ENCODE measurements at regions not wholly inside any gene's neighbourhood (a gene's known extent, or its start where the extent isn't known, plus 50 kb on each side); places are given as distances from the start of the nearest gene placed in this dataset.

DNA sequence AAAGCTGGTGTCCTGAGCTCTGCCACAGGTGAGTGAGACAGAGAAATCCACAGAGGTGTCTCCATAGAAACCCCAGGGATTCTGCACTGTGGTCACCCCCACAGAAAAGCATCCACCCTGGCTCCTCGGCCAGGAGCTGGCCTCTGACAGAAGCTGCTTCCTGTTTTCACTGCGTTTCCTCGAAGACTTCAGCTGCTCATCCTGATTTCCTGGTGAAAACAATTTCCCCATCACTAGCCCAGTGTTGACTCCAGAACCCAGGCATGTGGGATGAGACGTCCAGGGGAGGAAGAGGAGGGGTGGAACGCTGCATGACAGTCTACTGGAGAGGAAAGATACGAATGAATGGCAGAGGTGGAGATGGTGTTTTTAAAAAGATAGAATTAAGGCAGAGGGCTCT lies 60.3 kb upstream of the GPR45 start:
- H3K4me3 ChIP-seq (ENCODE audit: low read depth, low read length), result no peak overlapping the region
- TF ChIP-seq, protein P1, sequence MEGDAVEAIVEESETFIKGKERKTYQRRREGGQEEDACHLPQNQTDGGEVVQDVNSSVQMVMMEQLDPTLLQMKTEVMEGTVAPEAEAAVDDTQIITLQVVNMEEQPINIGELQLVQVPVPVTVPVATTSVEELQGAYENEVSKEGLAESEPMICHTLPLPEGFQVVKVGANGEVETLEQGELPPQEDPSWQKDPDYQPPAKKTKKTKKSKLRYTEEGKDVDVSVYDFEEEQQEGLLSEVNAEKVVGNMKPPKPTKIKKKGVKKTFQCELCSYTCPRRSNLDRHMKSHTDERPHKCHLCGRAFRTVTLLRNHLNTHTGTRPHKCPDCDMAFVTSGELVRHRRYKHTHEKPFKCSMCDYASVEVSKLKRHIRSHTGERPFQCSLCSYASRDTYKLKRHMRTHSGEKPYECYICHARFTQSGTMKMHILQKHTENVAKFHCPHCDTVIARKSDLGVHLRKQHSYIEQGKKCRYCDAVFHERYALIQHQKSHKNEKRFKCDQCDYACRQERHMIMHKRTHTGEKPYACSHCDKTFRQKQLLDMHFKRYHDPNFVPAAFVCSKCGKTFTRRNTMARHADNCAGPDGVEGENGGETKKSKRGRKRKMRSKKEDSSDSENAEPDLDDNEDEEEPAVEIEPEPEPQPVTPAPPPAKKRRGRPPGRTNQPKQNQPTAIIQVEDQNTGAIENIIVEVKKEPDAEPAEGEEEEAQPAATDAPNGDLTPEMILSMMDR (IDR thresholded peaks at IDR 0.05; ENCODE audit: insufficient read depth, low read length, missing control alignments), result no peak
- DNase-seq (ENCODE audit: low read depth, low spot score), result no peak
- CTCF ChIA-PET, result interaction anchor here (0.9 to 3.8 kb wide), 2 partner anchors 55 to 66 kb away, joined by 4 to 26 read pairs; no protein-coding TSS in a partner anchor
- POLR2A ChIA-PET, result no interaction called here

DNA sequence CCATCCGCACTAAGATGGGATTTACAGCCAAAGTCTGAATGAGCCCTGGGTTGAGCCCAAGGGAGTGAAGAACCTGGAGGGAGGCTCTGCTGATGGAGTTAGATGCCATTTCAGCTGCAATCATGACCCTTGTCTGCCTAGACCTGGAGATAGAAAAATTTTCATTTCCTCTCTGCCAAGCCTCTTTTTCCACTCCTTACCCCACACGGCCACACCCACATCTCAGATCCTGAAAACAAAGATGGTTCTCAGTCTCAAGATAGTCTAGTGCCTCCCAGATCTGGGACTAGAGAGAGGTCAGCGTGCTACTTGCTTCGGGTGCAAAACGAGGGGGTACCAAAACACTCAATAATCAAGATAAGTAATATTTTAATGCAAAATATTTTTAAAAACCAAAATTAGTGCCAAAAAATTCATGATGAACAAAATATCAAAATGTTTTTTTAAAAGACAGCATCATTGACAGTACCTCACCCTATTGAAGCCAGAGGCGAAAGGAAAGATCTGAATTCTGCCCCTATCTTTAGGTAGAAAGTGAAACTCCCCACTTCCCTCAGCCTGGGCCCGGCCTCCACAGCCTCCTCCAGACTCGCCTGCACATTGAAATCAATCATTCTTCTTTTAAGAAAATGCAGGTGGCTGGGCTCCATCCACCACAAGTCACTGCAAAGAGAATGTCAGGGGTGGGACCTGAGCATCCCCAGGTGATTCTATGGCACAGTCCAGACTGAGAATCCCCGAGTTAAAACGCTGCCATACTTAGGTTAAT lies 57.8 kb upstream of the GPR45 start:
- POLR2A ChIA-PET, result no interaction called here
- no peak for DNase-seq (ENCODE audit: low read depth, low spot score)
- no peak overlapping the region for H3K4me3 ChIP-seq (ENCODE audit: low read depth, low read length)
- CTCF ChIA-PET, result no interaction called here
- TF ChIP-seq, protein P1 (IDR thresholded peaks at IDR 0.05; ENCODE audit: insufficient read depth, low read length, missing control alignments), result no peak

DNA sequence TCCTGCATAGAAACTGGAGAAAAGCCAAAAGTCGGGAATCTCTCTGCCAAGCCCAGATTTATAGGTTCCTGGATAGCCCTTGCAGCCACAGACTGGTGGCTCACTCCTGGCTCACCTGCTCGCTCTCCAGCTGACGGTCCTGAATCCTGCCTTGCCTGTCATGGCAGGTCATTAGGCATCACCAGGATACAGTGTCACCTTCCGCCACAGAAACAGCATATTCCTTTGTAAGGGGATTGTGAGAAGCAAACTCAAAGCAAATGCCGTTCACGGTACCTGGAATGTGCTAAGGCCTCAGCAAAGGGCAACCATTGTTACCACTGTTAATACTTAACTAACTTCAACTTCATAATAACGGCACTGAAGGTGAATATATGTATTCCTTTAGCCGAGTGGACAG lies 57.1 kb upstream of the GPR45 start:
- ChIA-PET CTCF (no interaction called here), POLR2A (no interaction called here)
- H3K4me3 ChIP-seq (ENCODE audit: low read depth, low read length), result no peak overlapping the region
- TF ChIP-seq, protein P1 (IDR thresholded peaks at IDR 0.05; ENCODE audit: insufficient read depth, low read length, missing control alignments), result no peak
- no peak for DNase-seq (ENCODE audit: low read depth, low spot score)

DNA sequence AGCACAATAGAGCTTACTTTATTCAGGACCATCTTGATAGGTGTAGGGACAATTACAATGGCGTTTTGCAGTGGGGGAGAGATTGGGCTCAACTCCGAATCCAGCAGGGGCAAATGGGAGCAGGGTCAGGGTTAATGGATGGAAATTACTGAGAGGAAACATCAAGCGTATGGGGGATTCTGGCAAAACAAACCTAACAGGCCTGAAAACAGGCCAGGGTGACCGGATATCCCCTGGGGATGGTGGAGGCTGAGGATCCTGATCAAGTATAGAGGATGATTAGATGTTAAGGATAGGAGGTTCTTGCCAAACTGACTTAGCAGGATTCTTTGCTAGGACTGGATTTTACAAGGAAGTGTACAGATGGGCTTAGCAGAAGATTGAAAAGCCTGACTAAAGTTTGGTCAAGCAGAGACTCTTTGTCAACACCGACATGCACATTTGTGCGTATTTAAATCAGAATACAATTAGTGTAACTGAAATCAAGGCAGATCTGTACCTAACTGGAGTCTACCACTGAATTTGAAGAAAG lies 54.5 kb upstream of the GPR45 start:
- no peak overlapping the region for H3K4me3 ChIP-seq (ENCODE audit: low read depth, low read length)
- DNase-seq (ENCODE audit: low read depth, low spot score), result no peak
- TF ChIP-seq, protein P1 (IDR thresholded peaks at IDR 0.05; ENCODE audit: insufficient read depth, low read length, missing control alignments), result no peak
- CTCF ChIA-PET, result interaction anchor here (3.1 kb wide), 1 partner anchor 49 kb away, joined by 13 read pairs; no protein-coding TSS in a partner anchor
- POLR2A ChIA-PET, result no interaction called here

DNA sequence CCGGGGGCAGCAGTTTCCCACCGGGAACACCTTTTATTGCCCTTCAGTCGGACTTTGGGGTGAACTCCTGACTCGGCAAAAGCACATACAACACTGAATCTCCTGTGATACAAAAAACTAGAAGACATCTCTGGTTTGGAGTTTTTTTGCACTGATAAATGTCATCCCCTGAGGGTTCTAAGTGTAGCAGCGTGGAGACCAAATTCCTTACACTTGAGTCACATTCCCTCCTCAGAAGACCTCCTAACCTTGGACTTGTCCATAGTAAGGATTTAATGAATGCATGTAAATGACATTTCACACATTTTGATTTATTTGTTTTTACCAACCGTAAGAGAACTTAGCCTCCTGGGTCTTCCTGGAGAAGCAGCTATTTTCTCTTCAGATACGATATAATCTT lies 54.0 kb upstream of the GPR45 start:
- CTCF ChIA-PET, result interaction anchor here (0.7 to 3.1 kb wide), 2 partner anchors 49 to 51 kb away, joined by 3 to 13 read pairs; no protein-coding TSS in a partner anchor
- no peak for DNase-seq (ENCODE audit: low read depth, low spot score)
- POLR2A ChIA-PET, result no interaction called here
- TF ChIP-seq, protein P1 (IDR thresholded peaks at IDR 0.05; ENCODE audit: insufficient read depth, low read length, missing control alignments), result no peak
- H3K4me3 ChIP-seq (ENCODE audit: low read depth, low read length), result no peak overlapping the region

DNA sequence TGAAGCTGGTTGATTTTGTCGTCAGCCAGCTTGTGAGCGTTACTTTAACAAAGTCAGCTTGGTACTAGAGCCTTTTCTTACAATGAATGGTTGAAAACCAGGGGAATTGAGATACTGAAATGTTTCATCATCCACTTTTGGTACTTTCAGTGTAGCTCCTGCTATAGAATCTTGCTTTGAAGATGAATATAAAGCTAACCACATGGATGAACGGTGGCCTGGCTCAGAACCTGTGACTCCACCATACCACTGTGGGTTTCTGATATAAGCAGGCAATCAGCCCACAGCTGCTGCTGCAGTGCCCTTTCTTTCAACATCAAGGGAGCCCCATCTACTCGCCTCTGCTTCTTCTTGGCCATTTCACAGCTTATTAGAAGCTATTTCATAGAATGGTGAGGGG lies 53.2 kb upstream of the GPR45 start:
- TF ChIP-seq, protein P1 (IDR thresholded peaks at IDR 0.05; ENCODE audit: insufficient read depth, low read length, missing control alignments), result no peak
- no peak for DNase-seq (ENCODE audit: low read depth, low spot score)
- H3K4me3 ChIP-seq (ENCODE audit: low read depth, low read length), result no peak overlapping the region
- CTCF ChIA-PET, result interaction anchor here (0.7 to 3.1 kb wide), 2 partner anchors 48 to 50 kb away, joined by 3 to 13 read pairs; no protein-coding TSS in a partner anchor
- POLR2A ChIA-PET, result no interaction called here
